Smooth muscle cell (in vitro differentiated cells): ENCODE measurements at regions not wholly inside any gene's neighbourhood (a gene's known extent, or its start where the extent isn't known, plus 50 kb on each side); places are given as distances from the start of the nearest gene placed in this dataset.

ENCODE experiments used
- DNase-seq: peaks from one replicate; lab custom pipeline; 2025; ENCODE audit not compliant: unreplicated experiment; lab: John Stamatoyannopoulos, UW
- H2AFZ ChIP-seq: fragments of 200-600 bp; sonication (generic); 2 replicates; pipeline ENCODE4 v1.6.0; 2016; ENCODE audit warnings: antibody characterized with exemption, low read depth, mild to moderate bottlenecking
- H3F3A ChIP-seq: fragments of 200-600 bp; sonication (generic); 2 replicates; pipeline ENCODE4 v1.6.0; 2017; ENCODE audit warnings: antibody characterized with exemption, low read depth
- H3K27ac ChIP-seq: fragments of 200-600 bp; sonication (generic); 2 replicates; pipeline ENCODE4 v1.5.1; 2016; ENCODE audit warnings: low read depth, mild to moderate bottlenecking
- H3K27me3 ChIP-seq: fragments of 200-600 bp; sonication (generic); 2 replicates; pipeline ENCODE4 v1.6.1; 2016; ENCODE audit warnings: low read depth, mild to moderate bottlenecking
- H3K36me3 ChIP-seq: fragments of 200-600 bp; sonication (generic); 2 replicates; pipeline ENCODE4 v1.5.1; 2016; ENCODE audit warnings: low read depth
- H3K4me1 ChIP-seq: fragments of 200-600 bp; sonication (generic); 2 replicates; pipeline ENCODE4 v1.5.1; 2016; ENCODE audit warnings: low read depth
- H3K4me2 ChIP-seq: fragments of 200-600 bp; sonication (generic); 2 replicates; pipeline ENCODE4 v1.6.0; 2016; ENCODE audit warnings: mild to moderate bottlenecking
- H3K4me3 ChIP-seq: fragments of 200-600 bp; sonication (generic); 2 replicates; pipeline ENCODE4 v1.5.1; 2016; ENCODE audit warnings: mild to moderate bottlenecking
- H3K79me2 ChIP-seq: fragments of 200-600 bp; sonication (generic); 2 replicates; pipeline ENCODE4 v1.6.0; 2016; ENCODE audit warnings: low read depth, mild to moderate bottlenecking
- H3K9ac ChIP-seq: fragments of 200-600 bp; sonication (generic); 2 replicates; pipeline ENCODE4 v1.6.0; 2016; ENCODE audit warnings: low read depth
- H3K9me3 ChIP-seq: fragments of 200-600 bp; sonication (generic); replicated peaks from 2 replicates; pipeline ENCODE4 v1.5.1; 2016; ENCODE audit warnings: low read depth
- H4K20me1 ChIP-seq: fragments of 200-600 bp; sonication (generic); 2 replicates; pipeline ENCODE4 v1.6.0; 2016; ENCODE audit warnings: low read depth
- CTCF ChIP-seq: fragments of 200-600 bp; sonication (generic); IDR thresholded peaks from 2 replicates; pipeline ENCODE4 v1.5.1; 2017; ENCODE audit warnings: borderline replicate concordance, mild to moderate bottlenecking, antibody characterized with exemption; ENCODE audit not compliant: insufficient read depth, poor library complexity, severe bottlenecking
- WGBS: methylation state at CpG from one replicate; pipeline ENCODE4 v1.1.7; 2016; ENCODE audit warnings: low lambda C conversion rate; 5-methylcytosine and 5-hydroxymethylcytosine counted together

- no peak overlapping the region for H3K4me2 ChIP-seq
- H3K9me3 ChIP-seq, result no peaks in the 10 kb centered on the region
- H4K20me1 ChIP-seq, result no peaks in the 10 kb centered on the region
- no peak overlapping the region for H3K9ac ChIP-seq
- H3K4me1 ChIP-seq, result peaks cover 11% of the 10 kb centered on the region
- no peak overlapping the region for H2AFZ ChIP-seq
- no peak for TF ChIP-seq CTCF
- no peaks in the 10 kb centered on the region for H3K27me3 ChIP-seq
- no peak overlapping the region for H3K4me3 ChIP-seq
- peaks cover 24% of the 10 kb centered on the region for H3F3A ChIP-seq
- DNase-seq, result no peak
- WGBS, result 92% methylated on average over 4 of the region's 4 CpGs
- peak overlapping the region; percentile 78 for H3K27ac ChIP-seq
- no peaks in the 10 kb centered on the region for H3K36me3 ChIP-seq
- H3K79me2 ChIP-seq, result no peaks in the 10 kb centered on the region
Measured at GRCh38 chr10:61844116-61844822, 57.2 kb upstream of the ARID5B start.

GRCh38 chr10:61845196-61845949 is 56.1 kb upstream of the ARID5B start:
- no peak overlapping the region for H3K27ac ChIP-seq
- H3K4me3 ChIP-seq, result no peak overlapping the region
- H3K9ac ChIP-seq, result no peak overlapping the region
- TF ChIP-seq CTCF, result no peak
- no peak for DNase-seq
- H2AFZ ChIP-seq, result no peak overlapping the region
- WGBS, result 75% methylated on average over 2 of the region's 2 CpGs
- no peak overlapping the region for H3K4me2 ChIP-seq
- H3K79me2 ChIP-seq, result no peaks in the 10 kb centered on the region
- H3K4me1 ChIP-seq, result peaks cover 11% of the 10 kb centered on the region
- H3K27me3 ChIP-seq, result no peaks in the 10 kb centered on the region
- no peaks in the 10 kb centered on the region for H3K9me3 ChIP-seq
- no peaks in the 10 kb centered on the region for H3K36me3 ChIP-seq
- no peaks in the 10 kb centered on the region for H4K20me1 ChIP-seq
- H3F3A ChIP-seq, result peaks cover 24% of the 10 kb centered on the region

- Histone ChIP-seq H3K4me3 (no peak overlapping the region), H3K9me3 (no peaks in the 10 kb centered on the region), H3K4me2 (no peak overlapping the region), H3K4me1 (peaks cover 11% of the 10 kb centered on the region), H3K27me3 (no peaks in the 10 kb centered on the region), H4K20me1 (no peaks in the 10 kb centered on the region), H3K36me3 (no peaks in the 10 kb centered on the region), H3K79me2 (no peaks in the 10 kb centered on the region), H3F3A (peaks cover 24% of the 10 kb centered on the region), H3K9ac (no peak overlapping the region), H2AFZ (no peak overlapping the region), H3K27ac (no peak overlapping the region)
- no peak for TF ChIP-seq CTCF
- 83% methylated on average over 4 of the region's 4 CpGs for WGBS
- DNase-seq, result no peak
Measured at GRCh38 chr10:61845950-61846268, 55.6 kb upstream of the ARID5B start.
